ENCODE measurements at regions not wholly inside any gene's neighbourhood (a gene's known extent, or its start where the extent isn't known, plus 50 kb on each side); places are given as distances from the start of the nearest gene placed in this dataset.

GRCh38 chr11:103591554-103591953 is 444.9 kb upstream of the DDI1 start:
- H3K4me3 ChIP-seq = no peak overlapping the region
- no peak for TF ChIP-seq CTCF (IDR thresholded peaks at IDR 0.05)
- DNase-seq (ENCODE audit: low spot score) = no peak
- H3K27ac ChIP-seq = no peak overlapping the region

- H3K4me3 ChIP-seq = no peak overlapping the region
- TF ChIP-seq CTCF (IDR thresholded peaks at IDR 0.05) = no peak
- no peak overlapping the region for H3K27ac ChIP-seq
- DNase-seq (ENCODE audit: low spot score) = no peak
Observed at GRCh38 chr11:103594283-103594682, 442.2 kb upstream of the DDI1 start.

GRCh38 chr11:103596315-103596714 is 440.1 kb upstream of the DDI1 start:
- Histone ChIP-seq H3K4me3 (no peak overlapping the region), H3K27ac (no peak overlapping the region)
- TF ChIP-seq CTCF (IDR thresholded peaks at IDR 0.05) = no peak
- DNase-seq (ENCODE audit: low spot score) = no peak

GRCh38 chr11:103601225-103601846 is 435.1 kb upstream of the DDI1 start:
- Histone ChIP-seq H3K27ac (no peak overlapping the region), H3K4me3 (no peak overlapping the region)
- TF ChIP-seq CTCF (IDR thresholded peaks at IDR 0.05) = peak; percentile 42
- no peak for DNase-seq (ENCODE audit: low spot score)

GRCh38 chr11:103602840-103603239 is 433.6 kb upstream of the DDI1 start:
- no peak for TF ChIP-seq CTCF (IDR thresholded peaks at IDR 0.05)
- no peak for DNase-seq (ENCODE audit: low spot score)

GRCh38 chr11:103604310-103604709 is 432.1 kb upstream of the DDI1 start:
- no peak for DNase-seq (ENCODE audit: low spot score)
- no peak for TF ChIP-seq CTCF (IDR thresholded peaks at IDR 0.05)

More at GRCh38 chr11:103602840-103603239, 433.6 kb upstream of the DDI1 start:
- no peak overlapping the region for H3K4me3 ChIP-seq
- no peak overlapping the region for H3K27ac ChIP-seq

GRCh38 chr11:103608566-103608965 is 427.9 kb upstream of the DDI1 start:
- no peak for TF ChIP-seq CTCF (IDR thresholded peaks at IDR 0.05)
- H3K27ac ChIP-seq = no peak overlapping the region
- DNase-seq (ENCODE audit: low spot score) = no peak
- H3K4me3 ChIP-seq = no peak overlapping the region

More at GRCh38 chr11:103604310-103604709, 432.1 kb upstream of the DDI1 start:
- Histone ChIP-seq H3K4me3 (no peak overlapping the region), H3K27ac (no peak overlapping the region)
